ENCODE measurements at regions not wholly inside any gene's neighbourhood (a gene's known extent, or its start where the extent isn't known, plus 50 kb on each side); places are given as distances from the start of the nearest gene placed in this dataset.

GRCh38 chr12:47020211-47020821 lies 59.1 kb upstream of the PCED1B start (continued):
- no peak for TF ChIP-seq REST (IDR thresholded peaks at IDR 0.05; ENCODE audit: low read depth)
- TF ChIP-seq RAD21 (IDR thresholded peaks at IDR 0.05; ENCODE audit: low read depth): no peak
- no peak for TF ChIP-seq FOSL1 (IDR thresholded peaks at IDR 0.05; ENCODE audit: low read depth)
- TF ChIP-seq POLR2A (IDR thresholded peaks at IDR 0.05; ENCODE audit: borderline replicate concordance, extremely low read depth, insufficient read depth, insufficient read length): no peak
- no peak for TF ChIP-seq EGR1 (IDR thresholded peaks at IDR 0.05; ENCODE audit: low read depth)
- no peak for TF ChIP-seq SRF (IDR thresholded peaks at IDR 0.05; ENCODE audit: low read depth)
- no peak for TF ChIP-seq YY1 (IDR thresholded peaks at IDR 0.05; ENCODE audit: extremely low read depth, insufficient replicate concordance, low read depth, low read length)
- TF ChIP-seq TCF7L2 (IDR thresholded peaks at IDR 0.05; ENCODE audit: borderline replicate concordance, extremely low read depth, insufficient read depth, insufficient read length): no peak
- TF ChIP-seq MAX (IDR thresholded peaks at IDR 0.05): no peak
- no peak for TF ChIP-seq POLR2AphosphoS5 (IDR thresholded peaks at IDR 0.05; ENCODE audit: low read depth, low read length)
- TF ChIP-seq ZFX (IDR thresholded peaks at IDR 0.05): no peak
- TF ChIP-seq ELF1 (IDR thresholded peaks at IDR 0.05; ENCODE audit: borderline replicate concordance, low read depth): no peak
